ELR (cell line): ENCODE measurements at regions not wholly inside any gene's neighbourhood (a gene's known extent, or its start where the extent isn't known, plus 50 kb on each side); places are given as distances from the start of the nearest gene placed in this dataset.

Experiments used
- DNase-seq: peaks from one replicate; pipeline ENCODE4 v3.0.0-alpha.2; 2015; ENCODE audit warnings: low read depth

DNA sequence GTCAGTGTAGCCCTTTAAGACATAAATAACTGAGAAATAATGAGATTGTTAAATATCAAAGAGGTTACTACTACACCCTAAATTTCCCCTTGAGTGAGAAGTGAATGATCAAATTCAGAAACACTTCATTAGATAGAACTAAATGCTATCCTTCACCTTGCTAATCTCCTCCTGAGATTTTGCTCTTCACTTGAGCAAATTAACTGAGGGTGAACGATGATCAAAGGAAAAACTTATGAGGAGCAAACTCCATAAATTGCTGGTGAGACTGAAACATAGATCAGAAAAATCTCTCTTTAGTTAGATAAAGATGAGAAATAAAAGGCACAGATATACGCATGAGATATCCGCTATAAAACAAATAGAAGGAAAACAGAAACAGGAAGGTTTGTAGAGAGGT is 63.1 kb upstream of the TANC1 start:
- no peak for DNase-seq

- no peak for DNase-seq
Observed at GRCh38 chr2:158905784-158906183, 62.7 kb upstream of the TANC1 start.

DNA sequence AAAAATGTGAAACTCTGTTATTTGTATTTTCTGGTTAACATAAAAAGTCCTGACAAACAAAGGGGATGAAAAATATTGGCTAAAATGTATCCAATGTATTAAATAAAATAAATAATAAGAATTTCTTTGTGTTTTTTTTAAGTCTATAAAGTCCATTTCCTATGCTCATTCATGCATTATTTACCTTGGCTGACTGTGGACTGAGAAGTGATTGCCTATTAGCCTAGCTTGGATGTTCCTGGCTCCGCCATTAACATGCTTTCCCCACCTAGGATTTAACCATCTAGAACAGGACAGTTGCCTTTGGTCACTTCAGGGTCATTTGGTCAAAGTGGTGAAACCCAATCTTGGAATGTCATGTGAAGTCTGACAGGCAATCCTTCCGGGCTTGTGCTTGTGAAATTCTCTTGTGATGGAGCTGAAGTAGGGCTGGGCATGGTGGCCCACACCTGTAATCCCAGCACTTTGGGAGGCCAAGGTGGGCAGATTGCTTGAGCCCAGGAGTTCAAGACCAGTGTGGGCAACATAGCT is 60.4 kb upstream of the TANC1 start:
- no peak for DNase-seq

- DNase-seq = no peak
Observed at GRCh38 chr2:158912112-158912511, 56.3 kb upstream of the TANC1 start.

GRCh38 chr2:158912765-158913164 is 55.7 kb upstream of the TANC1 start:
- DNase-seq = no peak

- no peak for DNase-seq
Observed at GRCh38 chr2:158914066-158914465, 54.4 kb upstream of the TANC1 start.

DNA sequence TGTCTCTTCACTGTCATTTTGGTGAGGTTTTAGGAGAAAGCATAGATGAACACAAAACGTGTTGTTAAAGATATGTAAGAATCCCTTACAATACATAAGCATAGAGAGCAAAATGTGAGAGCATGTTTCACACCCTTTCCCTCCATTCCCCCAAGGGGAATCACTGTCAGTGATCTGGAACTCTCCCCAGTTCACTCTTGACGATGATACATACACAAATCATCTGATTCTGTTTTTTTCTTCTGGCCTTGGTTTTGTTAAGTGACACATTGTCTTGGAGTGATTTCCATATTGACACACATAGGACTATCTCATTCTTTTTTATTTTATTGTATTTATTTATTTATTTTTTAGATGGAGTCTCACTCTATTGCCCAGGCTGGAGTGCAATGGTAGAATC is 53.7 kb upstream of the TANC1 start:
- peak; percentile 5 for DNase-seq

- DNase-seq = no peak
Observed at GRCh38 chr2:158917121-158917520, 51.3 kb upstream of the TANC1 start.

DNA sequence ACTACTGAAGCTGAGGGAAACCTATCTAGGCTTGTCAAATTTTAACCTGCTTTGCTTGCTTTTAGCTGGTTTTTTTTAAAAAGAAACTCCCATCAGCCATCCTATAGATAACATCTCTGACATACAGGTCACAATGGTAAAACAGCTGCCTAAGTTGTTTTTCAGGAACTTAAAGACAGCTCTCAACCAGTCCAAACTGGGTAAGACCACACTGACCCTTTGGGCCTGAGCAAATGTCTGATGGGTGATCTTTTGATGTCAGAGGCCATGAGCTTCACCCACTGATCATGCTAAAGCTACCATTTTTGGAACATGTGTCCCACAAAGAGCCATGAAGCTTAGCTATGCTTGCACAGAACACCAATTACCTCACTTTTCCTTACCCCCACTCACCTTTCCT is 50.0 kb upstream of the TANC1 start:
- no peak for DNase-seq
